ENCODE measurements at regions not wholly inside any gene's neighbourhood (a gene's known extent, or its start where the extent isn't known, plus 50 kb on each side); places are given as distances from the start of the nearest gene placed in this dataset.

DNA sequence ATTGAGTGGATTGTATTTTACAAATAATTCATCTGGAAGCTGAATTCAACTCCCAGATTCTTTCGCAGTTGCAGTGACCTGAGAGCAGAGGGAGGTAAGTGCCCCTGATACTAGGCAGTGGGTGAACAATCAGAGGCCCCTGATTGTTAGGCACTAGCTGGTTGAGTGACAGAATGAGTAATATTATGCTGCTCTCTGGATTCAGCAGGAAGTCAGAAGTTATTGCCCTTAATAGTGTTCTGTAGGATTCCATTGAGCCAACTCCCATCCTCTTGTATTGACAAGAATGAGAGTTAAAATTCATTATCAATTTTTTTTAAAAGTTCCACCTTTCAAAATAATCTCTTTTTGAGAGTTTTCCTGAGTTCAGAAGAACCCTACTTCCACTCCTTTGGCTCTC is 301.2 kb downstream of the DTWD2 start:
- TF ChIP-seq, protein P1, sequence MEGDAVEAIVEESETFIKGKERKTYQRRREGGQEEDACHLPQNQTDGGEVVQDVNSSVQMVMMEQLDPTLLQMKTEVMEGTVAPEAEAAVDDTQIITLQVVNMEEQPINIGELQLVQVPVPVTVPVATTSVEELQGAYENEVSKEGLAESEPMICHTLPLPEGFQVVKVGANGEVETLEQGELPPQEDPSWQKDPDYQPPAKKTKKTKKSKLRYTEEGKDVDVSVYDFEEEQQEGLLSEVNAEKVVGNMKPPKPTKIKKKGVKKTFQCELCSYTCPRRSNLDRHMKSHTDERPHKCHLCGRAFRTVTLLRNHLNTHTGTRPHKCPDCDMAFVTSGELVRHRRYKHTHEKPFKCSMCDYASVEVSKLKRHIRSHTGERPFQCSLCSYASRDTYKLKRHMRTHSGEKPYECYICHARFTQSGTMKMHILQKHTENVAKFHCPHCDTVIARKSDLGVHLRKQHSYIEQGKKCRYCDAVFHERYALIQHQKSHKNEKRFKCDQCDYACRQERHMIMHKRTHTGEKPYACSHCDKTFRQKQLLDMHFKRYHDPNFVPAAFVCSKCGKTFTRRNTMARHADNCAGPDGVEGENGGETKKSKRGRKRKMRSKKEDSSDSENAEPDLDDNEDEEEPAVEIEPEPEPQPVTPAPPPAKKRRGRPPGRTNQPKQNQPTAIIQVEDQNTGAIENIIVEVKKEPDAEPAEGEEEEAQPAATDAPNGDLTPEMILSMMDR (conservative IDR thresholded peaks at IDR 0.05; ENCODE audit: low read length), result no peak
- TF ChIP-seq EZH2phosphoT487 (IDR thresholded peaks at IDR 0.05; ENCODE audit: borderline replicate concordance, low read depth, low read length), result no peak
